Astrocyte of the spinal cord (primary cell): ENCODE measurements at regions not wholly inside any gene's neighbourhood (a gene's known extent, or its start where the extent isn't known, plus 50 kb on each side); places are given as distances from the start of the nearest gene placed in this dataset.

Experiments used
- DNase-seq: peaks from one replicate; pipeline ENCODE4 v3.0.0; 2011; ENCODE audit warnings: low read depth, low spot score
- H3K4me3 ChIP-seq: 2 replicates; pipeline ENCODE4 v1.5.1; 2011; ENCODE audit warnings: low read depth, mild to moderate bottlenecking, low read length, moderate library complexity
- in situ Hi-C: cut with HindIII; loops from 2 replicates; pipeline ENCODE4 v1.10.0; 2017; ENCODE audit warnings: low sequenced_read_pairs
- TF ChIP-seq, protein P1 (sequence below): IDR thresholded peaks from 2 replicates; pipeline ENCODE4 v1.5.1; 2012; ENCODE audit warnings: low read depth, mild to moderate bottlenecking, low read length, inconsistent platforms

DNA sequence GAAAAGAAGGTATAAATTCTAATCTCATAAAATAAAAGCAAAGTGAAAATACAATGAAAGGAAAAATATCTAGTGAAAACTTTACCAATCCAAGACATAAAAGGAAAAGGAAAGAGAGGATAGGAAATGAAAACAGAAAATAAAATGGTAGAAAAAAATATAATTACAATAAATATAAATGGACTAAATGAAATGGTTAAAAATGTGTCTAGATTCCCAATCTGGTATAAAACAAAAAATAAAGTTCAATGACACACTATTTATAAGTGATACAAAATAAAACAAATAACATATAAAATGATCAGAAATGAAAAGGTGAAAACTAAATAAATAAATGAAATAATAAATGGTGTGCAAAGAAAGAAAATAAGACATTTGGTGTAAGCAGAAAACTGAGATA is 516.4 kb upstream of the RORB start:
- no peak overlapping the region for H3K4me3 ChIP-seq
- in situ Hi-C loops: no loop called here
- TF ChIP-seq, protein P1, sequence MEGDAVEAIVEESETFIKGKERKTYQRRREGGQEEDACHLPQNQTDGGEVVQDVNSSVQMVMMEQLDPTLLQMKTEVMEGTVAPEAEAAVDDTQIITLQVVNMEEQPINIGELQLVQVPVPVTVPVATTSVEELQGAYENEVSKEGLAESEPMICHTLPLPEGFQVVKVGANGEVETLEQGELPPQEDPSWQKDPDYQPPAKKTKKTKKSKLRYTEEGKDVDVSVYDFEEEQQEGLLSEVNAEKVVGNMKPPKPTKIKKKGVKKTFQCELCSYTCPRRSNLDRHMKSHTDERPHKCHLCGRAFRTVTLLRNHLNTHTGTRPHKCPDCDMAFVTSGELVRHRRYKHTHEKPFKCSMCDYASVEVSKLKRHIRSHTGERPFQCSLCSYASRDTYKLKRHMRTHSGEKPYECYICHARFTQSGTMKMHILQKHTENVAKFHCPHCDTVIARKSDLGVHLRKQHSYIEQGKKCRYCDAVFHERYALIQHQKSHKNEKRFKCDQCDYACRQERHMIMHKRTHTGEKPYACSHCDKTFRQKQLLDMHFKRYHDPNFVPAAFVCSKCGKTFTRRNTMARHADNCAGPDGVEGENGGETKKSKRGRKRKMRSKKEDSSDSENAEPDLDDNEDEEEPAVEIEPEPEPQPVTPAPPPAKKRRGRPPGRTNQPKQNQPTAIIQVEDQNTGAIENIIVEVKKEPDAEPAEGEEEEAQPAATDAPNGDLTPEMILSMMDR: no peak
- DNase-seq: no peak

DNA sequence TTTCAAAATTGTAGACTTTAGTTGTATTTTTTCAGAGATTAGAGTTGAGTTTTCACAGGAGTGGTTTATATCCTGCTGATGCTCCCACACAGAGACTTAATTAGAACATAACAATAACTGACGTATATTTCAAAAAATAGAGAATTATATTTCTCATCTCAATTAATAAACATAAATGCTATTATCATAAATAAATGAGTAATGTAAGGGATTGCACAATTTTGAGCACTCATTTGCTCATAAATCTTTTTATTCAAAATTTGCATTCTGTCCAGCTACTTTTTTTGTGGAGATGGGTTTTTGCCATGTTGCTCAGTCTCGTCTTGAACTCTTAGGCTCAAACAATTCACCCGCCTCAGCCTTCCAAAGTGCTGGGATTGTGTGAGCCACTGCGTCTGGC is 515.7 kb upstream of the RORB start:
- no peak for DNase-seq
- in situ Hi-C loops: no loop called here
- TF ChIP-seq, protein P1: no peak
- no peak overlapping the region for H3K4me3 ChIP-seq

DNA sequence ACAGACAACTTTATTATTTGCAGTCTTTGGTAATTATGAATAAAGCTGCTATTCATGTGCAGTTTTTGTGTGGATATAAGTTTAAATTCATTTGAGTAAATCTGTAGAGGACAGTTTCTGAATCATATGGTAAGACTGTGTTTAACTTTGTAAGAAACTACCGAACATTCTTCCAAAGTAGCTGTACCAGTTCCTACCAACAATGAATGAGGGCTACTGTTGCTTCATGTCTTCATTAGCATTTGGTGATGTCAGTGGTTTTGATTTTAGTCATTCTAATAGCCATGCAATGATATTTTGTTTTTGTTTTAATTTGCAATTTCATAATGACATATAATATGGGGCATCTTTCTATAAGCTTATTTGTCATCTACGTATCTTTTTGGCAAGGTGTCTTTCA is 501.3 kb upstream of the RORB start:
- TF ChIP-seq, protein P1: no peak
- in situ Hi-C loops: no loop called here
- no peak overlapping the region for H3K4me3 ChIP-seq
- no peak for DNase-seq

DNA sequence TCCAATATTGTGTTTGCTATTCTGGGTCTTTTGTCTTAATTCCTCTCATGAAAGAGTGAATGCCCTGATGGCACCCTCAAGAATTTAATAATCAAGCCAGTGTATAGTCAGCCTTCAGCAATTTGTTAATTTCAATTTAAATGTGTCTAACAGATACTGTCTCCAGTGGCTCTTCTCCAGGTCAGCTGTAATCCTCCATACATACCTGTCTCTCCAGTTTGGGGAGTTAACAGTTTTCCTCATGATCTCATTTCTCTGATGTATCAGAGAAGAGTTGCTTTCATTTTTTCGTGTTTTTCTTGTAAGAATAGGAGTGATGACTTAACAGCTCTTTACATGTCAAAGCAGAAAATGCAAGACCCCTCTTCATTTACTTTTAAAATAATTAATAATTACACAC is 500.3 kb upstream of the RORB start:
- in situ Hi-C loops: no loop called here

GRCh38 chr9:74001382-74001781 is 495.8 kb upstream of the RORB start:
- peak; percentile 4 for DNase-seq
- in situ Hi-C loops: no loop called here
- no peak overlapping the region for H3K4me3 ChIP-seq
- TF ChIP-seq, protein P1: no peak

More for the DNA sequence above, 500.3 kb upstream of the RORB start:
- TF ChIP-seq, protein P1: no peak
- H3K4me3 ChIP-seq: no peak overlapping the region
- DNase-seq: no peak

GRCh38 chr9:74006935-74007334 is 490.2 kb upstream of the RORB start:
- H3K4me3 ChIP-seq: no peak overlapping the region
- in situ Hi-C loops: no loop called here
- peak; percentile 23 for DNase-seq
- TF ChIP-seq, protein P1: peak; percentile 35

- H3K4me3 ChIP-seq: no peak overlapping the region
- TF ChIP-seq, protein P1: no peak
- no peak for DNase-seq
- in situ Hi-C loops: no loop called here
Measured at GRCh38 chr9:74007833-74008232, 489.3 kb upstream of the RORB start.
